Common myeloid progenitor, CD34-positive (primary cell): ENCODE measurements at regions not wholly inside any gene's neighbourhood (a gene's known extent, or its start where the extent isn't known, plus 50 kb on each side); places are given as distances from the start of the nearest gene placed in this dataset.

ENCODE experiments used
- CTCF ChIA-PET: fragments of 350-600 bp; sonication (Branson Sonifier 250); formaldehyde crosslinking; loops from one replicate; lab custom pipeline; 2021; ENCODE audit warnings: antibody characterized with exemption; lab: Charles Lee
- POLR2A ChIA-PET: fragments of 350-600 bp; sonication (Branson Sonifier 250); formaldehyde crosslinking; loops from one replicate; lab custom pipeline; 2021; ENCODE audit warnings: antibody characterized with exemption; lab: Charles Lee
- DNase-seq, 3 donors: peaks; one replicate each; pipeline versions ENCODE4 v3.0.0 to v3.0.0-alpha.2; 2013
- H3K27ac ChIP-seq, 2 experiments: 1 replicate in 1 of 2; 2 replicates in 1 of 2; pipeline ENCODE4 v1.7.0; 2013; ENCODE audit warnings: inconsistent platforms in 2 of 2, low read length in 2 of 2, mild to moderate bottlenecking in 2 of 2, low read depth in 1 of 2, moderate library complexity in 1 of 2; ENCODE audit not compliant: severe bottlenecking in 2 of 2, insufficient read depth in 1 of 2, poor library complexity in 1 of 2
- H3K27me3 ChIP-seq, 5 experiments: replicated peaks in 2 of 5; 1 replicate in 3 of 5; 2 replicates in 2 of 5; pipeline versions ENCODE4 v1.6.1 to v1.7.0; 2013; ENCODE audit warnings: low read length in 4 of 5, mild to moderate bottlenecking in 2 of 5, moderate library complexity in 2 of 5, inconsistent platforms in 1 of 5; ENCODE audit not compliant: insufficient read depth in 5 of 5, control insufficient read depth in 4 of 5
- H3K36me3 ChIP-seq, 4 experiments: 1 replicate in 2 of 4; 2 replicates in 2 of 4; pipeline versions ENCODE4 v1.6.1 to v1.7.0; 2013; ENCODE audit warnings: low read length in 3 of 4, control low read depth in 1 of 4, mild to moderate bottlenecking in 1 of 4; ENCODE audit not compliant: control insufficient read depth in 4 of 4, insufficient read depth in 4 of 4
- H3K4me1 ChIP-seq, 4 experiments: 1 replicate in 3 of 4; 2 replicates in 1 of 4; pipeline versions ENCODE4 v1.6.1 to v1.7.1; 2013; ENCODE audit warnings: low read length in 3 of 4, mild to moderate bottlenecking in 3 of 4, control low read depth in 1 of 4, inconsistent platforms in 1 of 4, moderate library complexity in 1 of 4; ENCODE audit not compliant: control insufficient read depth in 4 of 4, insufficient read depth in 4 of 4; ENCODE audit errors: control extremely low read depth in 1 of 4
- H3K4me3 ChIP-seq, 7 experiments: 1 replicate in 4 of 7; 2 replicates in 3 of 7; pipeline versions ENCODE4 v1.5.1 to v1.7.0; 2013; ENCODE audit warnings: mild to moderate bottlenecking in 7 of 7, low read length in 6 of 7, moderate library complexity in 6 of 7, inconsistent platforms in 2 of 7, low read depth in 2 of 7, control low read depth in 1 of 7; ENCODE audit not compliant: insufficient read depth in 4 of 7, control insufficient read depth in 1 of 7; ENCODE audit errors: extremely low read depth in 1 of 7
- H3K9me3 ChIP-seq, 5 experiments: 1 replicate in 4 of 5; 2 replicates in 1 of 5; pipeline versions ENCODE4 v1.6.1 to v1.7.1; 2013; ENCODE audit warnings: low read length in 4 of 5, mild to moderate bottlenecking in 2 of 5, inconsistent platforms in 1 of 5, low read depth in 1 of 5, moderate library complexity in 1 of 5; ENCODE audit not compliant: control insufficient read depth in 4 of 5, insufficient read depth in 2 of 5; ENCODE audit errors: control extremely low read depth in 1 of 5
- WGBS: methylation state at CpG from one replicate; pipeline ENCODE4 v1.1.5; 2013; ENCODE audit not compliant: insufficient coverage; 5-methylcytosine and 5-hydroxymethylcytosine counted together

DNA sequence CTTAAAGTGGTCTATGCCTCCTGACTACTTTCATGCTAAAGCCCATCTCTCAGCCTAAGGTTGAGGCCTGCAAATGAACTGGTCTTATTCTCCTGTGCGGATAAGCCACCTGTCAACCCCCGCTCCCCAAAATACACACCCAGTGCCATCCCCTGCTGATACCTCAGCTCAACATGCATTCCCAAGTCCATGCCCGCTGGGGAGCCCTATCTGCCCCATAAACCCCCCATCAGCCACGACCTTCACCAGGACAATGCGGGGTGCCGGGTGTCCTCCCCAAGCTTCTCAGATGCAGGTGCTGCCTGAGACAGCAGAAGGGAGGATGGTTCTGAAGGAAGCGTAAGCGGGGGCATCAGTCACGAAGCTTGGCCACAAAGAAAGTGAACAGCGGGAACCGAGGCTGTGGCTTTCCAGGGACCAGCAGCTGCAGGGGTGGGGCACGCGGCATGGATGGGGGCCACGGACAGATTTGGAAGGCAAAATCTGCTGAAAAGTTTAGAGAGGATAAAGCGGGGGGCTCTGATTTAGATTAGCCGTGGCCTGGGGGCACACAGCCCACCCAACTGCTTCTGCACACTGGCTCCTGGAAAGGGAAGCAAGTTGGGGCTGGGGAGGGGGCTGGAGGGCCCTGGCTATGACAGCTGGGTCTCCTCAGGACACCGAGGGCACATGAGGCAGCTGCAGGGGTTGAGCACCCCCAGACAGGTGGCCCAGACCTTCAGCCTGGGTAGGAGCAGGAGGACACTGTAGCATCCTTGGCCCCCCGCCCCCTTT is 1391.9 kb downstream of the TBC1D22A start:
- Histone ChIP-seq H3K4me1 (peaks cover 0 to 6% (median 3%) of the 10 kb centered on the region in 4 experiments), H3K9me3 (no peaks in the 10 kb centered on the region), H3K27ac (no peak overlapping the region), H3K4me3 (no peak overlapping the region), H3K36me3 (no peaks in the 10 kb centered on the region), H3K27me3 (peaks cover 0 to 2% (median 0%) of the 10 kb centered on the region in 5 experiments)
- POLR2A ChIA-PET: no interaction called here
- CTCF ChIA-PET: no interaction called here
- 96% methylated on average over 17 of the region's 18 CpGs for WGBS
- no peak for DNase-seq

DNA sequence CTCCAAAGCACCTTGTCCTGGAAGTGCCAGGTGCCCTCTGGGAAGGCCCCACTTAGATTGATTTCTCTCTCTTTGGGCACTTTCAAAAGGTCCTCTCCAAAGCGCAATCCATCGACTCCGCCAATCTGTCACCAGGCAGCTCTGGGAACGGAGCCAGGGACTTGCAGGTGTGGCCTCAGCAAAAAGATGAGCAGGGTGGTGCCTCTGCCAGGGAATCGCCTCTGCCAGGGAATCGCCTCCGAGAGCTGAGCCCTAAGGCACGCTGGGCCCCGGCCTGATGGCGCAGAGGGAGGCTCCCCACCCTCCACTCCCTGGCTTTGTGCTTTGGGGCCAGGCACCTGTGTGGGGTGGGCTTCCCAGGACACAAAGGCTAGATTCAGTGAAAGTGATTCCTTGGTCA is 1391.3 kb downstream of the TBC1D22A start:
- Histone ChIP-seq H3K4me1 (peaks cover 0 to 6% (median 3%) of the 10 kb centered on the region in 4 experiments), H3K36me3 (no peaks in the 10 kb centered on the region), H3K27ac (no peak overlapping the region), H3K9me3 (no peaks in the 10 kb centered on the region), H3K4me3 (no peak overlapping the region), H3K27me3 (peaks cover 0 to 2% (median 0%) of the 10 kb centered on the region in 5 experiments)
- DNase-seq: no peak
- ChIA-PET POLR2A (no interaction called here), CTCF (no interaction called here)
- WGBS: 90% methylated on average over 8 of the region's 10 CpGs

DNA sequence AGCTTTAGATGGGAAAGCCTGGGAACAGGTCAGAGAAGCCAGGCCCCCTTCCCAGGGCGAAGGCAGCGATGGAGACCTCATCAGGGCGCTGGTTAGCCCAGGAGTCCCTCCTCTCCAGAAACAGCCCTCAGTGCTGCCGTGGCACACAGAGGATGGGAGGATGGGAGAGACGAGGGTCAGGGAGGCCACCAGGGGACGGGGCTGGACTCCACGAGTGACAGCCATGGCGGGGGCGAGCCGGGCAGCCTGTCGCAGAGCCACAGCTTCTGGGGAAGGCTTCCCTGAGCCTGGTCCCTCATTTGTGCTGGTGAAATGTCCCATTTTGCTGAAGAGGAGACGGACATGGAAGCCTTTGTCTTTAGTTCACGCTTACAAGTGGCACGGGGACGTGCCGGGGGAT is 1390.5 kb downstream of the TBC1D22A start:
- Histone ChIP-seq H3K27ac (no peak overlapping the region), H3K36me3 (no peaks in the 10 kb centered on the region), H3K4me1 (peaks cover 0 to 6% (median 3%) of the 10 kb centered on the region in 4 experiments), H3K9me3 (no peaks in the 10 kb centered on the region), H3K27me3 (peaks cover 0 to under 1% (median 0%) of the 10 kb centered on the region in 5 experiments), H3K4me3 (no peak overlapping the region)
- no peak for DNase-seq
- CTCF ChIA-PET: no interaction called here
- WGBS: 91% methylated on average over 12 of the region's 16 CpGs
- POLR2A ChIA-PET: no interaction called here

DNA sequence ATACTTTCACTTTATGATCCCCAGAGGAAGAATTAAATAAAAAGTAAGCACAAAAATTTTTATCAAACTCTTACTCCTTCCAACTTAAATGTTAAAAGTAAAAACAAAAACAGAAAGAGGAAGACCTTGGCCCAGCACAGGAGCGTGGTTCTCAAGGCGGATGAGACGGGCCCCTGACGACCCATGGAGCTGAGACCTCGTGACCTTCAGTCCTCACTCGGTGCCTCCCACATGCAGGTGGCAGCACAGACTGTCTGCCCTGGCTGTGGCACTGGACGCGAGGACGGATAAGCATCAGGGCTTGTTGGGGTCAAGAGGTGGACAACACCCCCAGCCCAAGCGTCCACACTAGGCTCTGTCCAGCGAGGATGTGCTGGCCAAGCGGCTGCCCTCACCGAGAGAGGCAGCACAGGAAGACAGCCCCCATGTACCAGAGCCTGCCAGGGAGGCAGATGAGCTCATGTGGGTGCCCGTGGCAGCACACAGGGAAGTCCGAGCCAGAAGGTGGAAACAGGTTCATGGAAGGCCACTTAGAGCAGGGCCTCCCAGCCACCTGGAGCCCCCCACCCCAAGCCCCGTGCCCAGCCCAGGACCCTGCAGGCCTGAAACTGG is 1389.8 kb downstream of the TBC1D22A start:
- H3K9me3 ChIP-seq: no peaks in the 10 kb centered on the region
- H3K36me3 ChIP-seq: no peaks in the 10 kb centered on the region
- no peaks in the 10 kb centered on the region for H3K27me3 ChIP-seq
- CTCF ChIA-PET: no interaction called here
- peak in 1 of 3 donors; percentile 32 for DNase-seq
- H3K4me3 ChIP-seq: no peak overlapping the region
- POLR2A ChIA-PET: no interaction called here
- 83% methylated on average over 11 of the region's 16 CpGs for WGBS
- peaks cover 0 to 6% (median 3%) of the 10 kb centered on the region in 4 experiments for H3K4me1 ChIP-seq
- H3K27ac ChIP-seq: no peak overlapping the region

DNA sequence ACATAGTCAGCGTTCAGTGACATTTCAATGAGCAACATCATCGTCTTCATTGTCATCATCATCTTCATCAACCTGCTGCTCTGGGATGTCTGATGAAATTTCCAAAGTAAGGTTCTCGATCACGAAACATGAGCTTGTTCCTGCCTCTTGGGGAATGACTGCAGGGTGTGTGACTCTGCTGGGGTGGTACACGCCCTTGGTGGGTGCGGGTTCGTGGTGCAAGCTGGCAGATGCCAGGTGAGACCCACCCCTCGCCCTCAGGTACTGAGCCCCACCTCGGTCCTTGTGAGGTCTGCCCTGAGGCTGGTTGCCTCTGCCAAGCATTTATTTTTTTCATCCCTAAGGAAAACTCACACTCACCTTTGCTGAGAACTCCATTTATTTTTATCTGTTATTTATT is 1389.2 kb downstream of the TBC1D22A start:
- H3K4me3 ChIP-seq: no peak overlapping the region
- WGBS: 98% methylated on average over 8 of the region's 9 CpGs
- H3K27me3 ChIP-seq: no peaks in the 10 kb centered on the region
- no peaks in the 10 kb centered on the region for H3K9me3 ChIP-seq
- ChIA-PET POLR2A (interaction anchor here (0.6 kb wide), 1 partner anchor 13 kb away, joined by 3 read pairs; no protein-coding TSS in a partner anchor), CTCF (no interaction called here)
- peaks cover 0 to 6% (median 3%) of the 10 kb centered on the region in 4 experiments for H3K4me1 ChIP-seq
- H3K27ac ChIP-seq: no peak overlapping the region
- no peak for DNase-seq
- no peaks in the 10 kb centered on the region for H3K36me3 ChIP-seq

DNA sequence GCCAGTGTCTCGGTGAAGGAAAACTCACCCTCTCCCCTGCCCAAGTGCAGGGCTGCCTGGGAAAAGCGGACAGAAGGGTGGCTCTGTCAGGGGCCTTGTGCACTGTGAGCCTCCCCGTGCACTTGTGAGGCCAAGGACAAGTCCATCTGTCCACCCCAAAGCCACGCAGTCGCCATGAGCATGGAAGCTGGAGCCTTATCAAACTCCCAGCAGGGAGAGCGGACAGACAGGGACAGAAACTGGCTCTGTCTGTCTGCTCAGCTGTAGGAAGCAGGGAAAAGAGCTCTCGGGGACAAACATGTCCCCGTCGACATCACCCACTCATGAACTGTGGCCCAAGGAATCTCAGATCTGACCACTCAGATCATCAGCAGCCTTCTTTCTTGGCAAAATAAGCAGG is 1385.4 kb downstream of the TBC1D22A start:
- H3K27ac ChIP-seq: no peak overlapping the region
- no peak overlapping the region for H3K4me3 ChIP-seq
- H3K36me3 ChIP-seq: no peaks in the 10 kb centered on the region
- WGBS: 77% methylated on average over 6 of the region's 9 CpGs
- peaks cover 0 to 4% (median 0%) of the 10 kb centered on the region in 5 experiments for H3K27me3 ChIP-seq
- no peak for DNase-seq
- H3K9me3 ChIP-seq: no peaks in the 10 kb centered on the region
- POLR2A ChIA-PET: interaction anchor here (1.1 kb wide), 1 partner anchor 11 kb away, joined by 3 read pairs; no protein-coding TSS in a partner anchor
- CTCF ChIA-PET: interaction anchor here (1.8 kb wide), 1 partner anchor 16 kb away, joined by 5 read pairs; no protein-coding TSS in a partner anchor
- peaks cover 0 to 11% (median 7%) of the 10 kb centered on the region in 4 experiments for H3K4me1 ChIP-seq

DNA sequence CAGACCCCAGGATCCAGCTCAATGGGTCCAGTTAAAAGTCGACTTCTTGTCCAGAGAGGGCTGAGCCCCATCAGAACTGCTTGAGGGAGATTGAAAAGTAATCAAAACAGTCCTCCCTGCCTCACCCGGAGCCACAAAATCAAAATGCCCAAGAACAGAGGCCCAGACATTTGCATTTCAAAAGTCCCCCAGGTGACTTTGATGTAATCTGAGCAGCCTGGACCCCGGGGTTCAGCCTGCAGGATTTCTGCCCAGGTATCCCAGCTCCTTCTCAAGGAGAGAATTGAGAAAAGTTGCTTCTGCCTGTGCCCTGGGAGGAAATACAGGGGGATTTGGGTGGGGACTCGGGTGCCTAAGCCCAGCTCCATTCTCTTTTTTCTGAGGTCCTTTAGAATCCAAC is 1385.0 kb downstream of the TBC1D22A start:
- ChIA-PET POLR2A (no interaction called here), CTCF (interaction anchor here (1.8 kb wide), 1 partner anchor 17 kb away, joined by 5 read pairs; no protein-coding TSS in a partner anchor)
- H3K4me3 ChIP-seq: no peak overlapping the region
- no peaks in the 10 kb centered on the region for H3K36me3 ChIP-seq
- peaks cover 0 to 4% (median 0%) of the 10 kb centered on the region in 5 experiments for H3K27me3 ChIP-seq
- no peak overlapping the region for H3K27ac ChIP-seq
- 47% methylated on average over 3 of the region's 4 CpGs for WGBS
- no peak for DNase-seq
- H3K4me1 ChIP-seq: peaks cover 0 to 9% (median 7%) of the 10 kb centered on the region in 4 experiments
- H3K9me3 ChIP-seq: no peaks in the 10 kb centered on the region
